COLO829 (cell line): ENCODE measurements at regions not wholly inside any gene's neighbourhood (a gene's known extent, or its start where the extent isn't known, plus 50 kb on each side); places are given as distances from the start of the nearest gene placed in this dataset.

Experiments used
- DNase-seq: peaks from one replicate; pipeline ENCODE4 v3.0.0; 2012; ENCODE audit warnings: low spot score

DNA sequence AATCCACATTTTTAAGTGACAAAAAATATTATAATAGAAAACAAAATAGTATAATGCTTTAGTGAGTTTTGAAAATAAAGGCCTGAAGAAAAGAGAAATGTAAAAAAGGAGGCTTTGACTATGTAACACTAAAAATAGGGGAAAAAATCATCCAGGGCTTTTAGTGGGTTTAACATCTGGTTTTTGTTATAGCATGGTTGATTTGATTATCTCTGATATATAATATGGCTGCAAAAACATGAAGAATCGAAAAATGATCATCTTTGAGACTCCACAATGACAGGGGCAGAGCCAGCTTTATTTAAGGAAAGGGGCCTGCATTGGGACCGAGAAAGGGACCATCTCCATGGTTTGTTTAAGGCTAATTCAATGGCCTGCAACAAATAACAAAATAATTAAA lies 393.8 kb downstream of the PLK2 start:
- DNase-seq, result no peak

DNA sequence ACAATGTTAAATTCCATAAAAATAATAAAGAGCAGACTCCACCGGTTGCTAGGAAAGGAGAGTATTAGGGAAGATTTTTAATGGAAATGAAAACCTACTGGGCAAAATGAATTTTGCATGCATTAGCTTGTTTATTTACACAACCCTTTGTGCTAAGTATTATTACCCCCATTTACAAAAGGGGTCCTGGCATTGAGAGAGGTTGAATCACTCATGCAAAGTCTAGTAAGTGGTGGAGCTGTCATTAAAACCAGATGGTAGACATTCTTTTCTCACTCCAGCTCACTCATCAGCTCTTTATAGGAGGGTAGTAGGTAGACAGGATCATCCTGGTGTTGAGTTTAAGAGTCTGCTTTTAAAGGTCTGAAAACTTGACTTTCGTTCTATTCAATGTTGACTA lies 395.1 kb downstream of the PLK2 start:
- DNase-seq, result no peak

DNA sequence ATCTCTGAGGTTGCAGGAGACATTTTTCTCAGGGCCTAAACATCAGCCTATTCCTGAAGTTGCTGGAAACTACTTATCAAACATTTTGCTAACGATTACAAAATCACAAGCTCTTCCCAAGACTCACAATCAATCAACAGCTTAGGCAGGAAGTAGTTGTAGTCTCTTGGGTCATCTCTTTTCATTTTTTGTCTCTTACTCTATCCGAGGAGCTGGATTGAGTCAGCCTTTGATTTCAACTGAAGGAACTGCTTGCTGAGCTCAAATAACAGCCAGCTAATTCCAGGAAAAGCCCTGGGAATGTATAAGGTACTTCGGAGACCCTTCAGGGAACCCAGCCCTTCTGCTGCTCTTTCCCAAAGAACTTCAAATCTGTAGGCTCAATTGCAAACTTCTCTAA lies 398.9 kb downstream of the PLK2 start:
- no peak for DNase-seq

DNA sequence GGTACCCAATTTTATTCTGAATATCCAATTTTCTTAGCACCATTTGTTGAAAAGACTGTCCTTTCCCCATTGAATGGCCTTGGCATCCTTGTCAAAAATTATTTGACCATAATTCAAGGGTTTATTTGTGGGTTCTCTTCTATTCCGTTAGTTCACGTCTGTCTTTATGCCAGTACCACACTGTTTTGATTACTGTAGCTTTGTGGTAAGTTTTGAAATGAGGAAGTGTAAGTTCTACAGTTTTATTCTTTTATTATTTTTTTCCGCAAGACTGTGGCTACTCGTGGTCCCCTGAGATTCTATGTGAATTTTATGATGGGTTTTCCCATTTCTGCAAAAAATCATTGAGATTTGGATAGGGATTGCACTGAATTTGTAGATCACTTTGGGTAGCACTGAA lies 402.6 kb downstream of the PLK2 start:
- no peak for DNase-seq

DNA sequence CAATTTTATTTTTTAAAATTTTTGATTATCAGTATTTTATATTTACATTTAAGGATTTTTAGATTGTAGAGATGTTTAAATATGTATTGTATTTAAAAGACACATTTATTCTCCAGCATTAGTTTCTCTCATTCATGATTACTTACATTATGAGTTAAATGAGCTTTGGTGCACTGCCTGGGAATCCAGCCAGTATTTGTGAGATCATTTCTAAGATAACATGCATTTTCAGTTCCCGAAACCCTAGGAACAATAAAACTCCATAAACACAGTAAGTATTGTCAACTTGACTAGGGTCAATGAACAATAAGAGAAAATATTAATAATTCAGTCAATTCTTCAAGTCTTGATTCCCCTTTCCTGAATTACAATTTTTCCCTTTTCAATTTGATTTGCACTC lies 403.3 kb downstream of the PLK2 start:
- no peak for DNase-seq

DNA sequence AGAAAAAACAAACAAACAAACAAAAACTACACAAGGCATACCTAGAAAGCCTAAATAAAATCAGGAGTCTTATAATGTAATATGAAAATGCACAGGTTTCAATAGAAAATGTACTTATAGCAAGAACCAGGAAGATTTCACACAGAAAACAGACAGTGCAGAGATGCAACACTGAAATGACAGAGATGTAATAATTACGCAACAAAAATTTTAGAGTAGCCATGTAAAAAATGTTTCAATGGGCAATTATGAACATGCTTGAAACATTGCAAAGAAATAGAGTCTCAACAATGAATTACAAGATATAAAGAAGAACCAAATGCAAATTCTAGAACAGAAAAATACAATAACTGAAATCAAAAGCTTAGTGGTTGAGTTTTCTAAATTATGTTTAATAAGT lies 405.9 kb downstream of the PLK2 start:
- no peak for DNase-seq

DNA sequence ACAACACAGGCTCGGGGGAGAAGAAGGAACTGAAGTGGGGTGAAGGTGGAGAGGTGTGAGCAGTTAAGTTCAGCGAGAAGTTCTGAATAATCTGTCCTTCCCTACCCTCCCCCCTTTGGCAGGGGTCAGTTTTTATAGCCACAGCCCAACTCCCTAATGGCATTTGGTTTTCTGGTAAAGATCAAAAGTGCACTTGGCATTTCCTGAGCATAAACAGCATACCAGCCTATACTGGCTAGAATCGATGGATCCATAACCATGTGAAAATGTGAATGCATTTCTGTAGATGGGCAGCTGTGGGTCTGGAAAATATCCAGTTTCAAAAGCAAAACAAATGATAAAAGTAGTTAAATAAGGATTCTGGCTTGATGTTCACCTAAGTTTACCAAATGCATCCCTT lies 410.9 kb downstream of the PLK2 start:
- DNase-seq, result no peak

DNA sequence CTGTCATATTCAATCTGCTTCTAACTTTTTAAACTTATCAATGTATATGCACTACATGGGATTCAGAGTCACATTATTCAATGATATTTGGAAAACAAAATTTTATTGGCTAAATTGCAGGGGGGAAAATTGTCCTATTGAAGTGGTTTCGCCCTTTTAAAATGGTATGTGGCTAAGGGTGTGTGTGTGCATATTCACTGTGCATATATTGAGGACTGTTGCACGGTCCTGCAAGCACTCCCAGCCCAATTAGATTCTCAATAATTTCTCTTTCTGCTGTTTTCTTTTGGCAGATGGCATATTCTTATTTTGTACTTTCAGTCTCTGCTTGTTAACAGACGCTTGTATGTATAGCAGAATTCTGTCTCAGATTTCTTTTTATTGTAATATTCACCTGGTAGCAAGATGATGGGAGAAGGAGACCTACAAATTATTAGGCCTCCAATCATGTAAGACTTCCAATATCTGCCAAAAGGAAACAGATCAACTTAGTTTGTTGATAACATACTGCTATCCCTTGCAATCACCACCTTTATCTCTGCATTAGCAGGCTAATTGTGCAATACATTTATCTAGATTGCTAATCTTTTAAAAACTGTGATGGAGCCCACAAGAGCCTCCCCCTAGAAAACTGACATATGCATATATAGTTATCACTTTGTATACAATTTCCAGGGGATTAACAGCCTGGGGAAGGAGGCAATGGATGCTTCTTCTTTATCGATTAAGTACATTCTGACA lies 411.5 kb downstream of the PLK2 start:
- no peak for DNase-seq

DNA sequence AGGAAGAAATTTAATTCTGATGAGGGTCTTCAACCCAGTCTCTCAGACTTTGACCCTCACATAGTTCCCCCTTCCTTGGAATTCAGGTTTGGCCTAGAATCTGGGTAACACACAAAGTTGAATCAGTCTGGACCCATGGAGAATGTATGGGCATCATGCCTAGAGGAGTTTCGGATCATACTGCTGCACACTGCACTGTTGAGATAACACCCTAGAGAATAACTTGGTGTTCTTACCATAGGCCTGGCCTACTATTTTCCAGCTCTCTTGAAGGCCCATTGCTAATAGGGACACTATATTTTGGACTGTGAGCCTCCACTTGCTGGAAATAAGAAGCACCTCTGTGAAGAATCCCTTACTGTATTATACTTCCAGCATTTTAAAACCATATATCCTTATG lies 413.5 kb downstream of the PLK2 start:
- no peak for DNase-seq

DNA sequence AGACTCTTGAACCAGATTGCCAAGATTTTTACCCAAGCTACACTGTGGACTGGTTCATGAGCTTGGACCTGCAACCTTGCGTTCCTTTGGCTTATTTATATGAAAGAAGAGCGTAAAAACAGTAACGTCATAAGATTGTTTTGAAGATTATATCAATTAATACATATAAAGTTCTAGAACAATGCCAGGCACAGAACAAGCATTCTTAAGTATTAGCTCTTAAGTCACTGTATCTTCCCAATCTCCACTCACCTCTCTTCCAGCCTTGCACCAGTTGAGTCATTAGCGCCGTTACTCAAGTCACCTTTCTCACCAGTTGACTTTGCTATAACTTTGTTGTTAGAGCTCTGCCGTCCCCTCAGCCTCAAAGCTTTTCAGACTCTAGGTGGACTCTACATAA lies 415.7 kb downstream of the PLK2 start:
- no peak for DNase-seq

DNA sequence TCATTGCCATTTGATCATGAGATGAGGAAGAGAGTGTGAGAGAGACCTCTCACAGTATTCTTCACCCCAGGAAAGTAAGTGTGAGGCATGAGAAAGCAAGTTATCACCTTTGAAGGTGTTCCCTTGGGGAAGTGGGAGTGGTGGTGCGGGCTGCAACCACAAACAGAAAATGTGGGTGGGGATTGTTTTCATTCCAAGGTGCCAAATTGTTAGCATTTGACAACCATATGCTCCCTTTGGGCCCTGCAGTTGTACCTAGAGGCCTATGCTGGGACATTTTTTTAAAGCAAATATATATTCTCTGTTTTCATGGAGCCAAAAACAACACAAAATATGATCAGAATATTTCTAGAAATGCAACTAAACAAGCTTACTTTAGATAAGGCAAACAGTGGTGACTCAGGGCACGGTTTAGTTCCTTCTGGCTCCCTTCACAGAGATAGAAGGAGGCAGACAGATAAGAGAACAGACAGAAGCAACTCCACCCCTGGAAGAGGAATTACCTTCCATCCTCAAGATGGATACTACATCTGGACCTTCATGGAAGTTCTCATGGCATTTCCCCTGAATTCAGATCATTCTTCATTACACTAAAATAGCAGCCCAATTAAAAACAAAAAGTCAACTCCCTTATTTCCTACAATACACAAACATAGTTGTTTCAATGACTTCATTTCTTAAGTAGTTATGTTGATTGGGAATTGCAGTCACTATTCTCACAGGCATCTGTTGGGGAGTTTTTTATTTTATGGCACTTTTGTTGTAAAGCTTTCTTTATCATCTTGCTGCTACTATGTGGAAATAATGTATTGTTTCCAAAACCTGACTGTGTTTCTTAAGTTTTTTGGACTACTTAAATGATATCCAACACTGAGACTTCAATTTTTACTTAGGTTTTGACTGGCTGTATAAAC lies 416.6 kb downstream of the PLK2 start:
- no peak for DNase-seq

DNA sequence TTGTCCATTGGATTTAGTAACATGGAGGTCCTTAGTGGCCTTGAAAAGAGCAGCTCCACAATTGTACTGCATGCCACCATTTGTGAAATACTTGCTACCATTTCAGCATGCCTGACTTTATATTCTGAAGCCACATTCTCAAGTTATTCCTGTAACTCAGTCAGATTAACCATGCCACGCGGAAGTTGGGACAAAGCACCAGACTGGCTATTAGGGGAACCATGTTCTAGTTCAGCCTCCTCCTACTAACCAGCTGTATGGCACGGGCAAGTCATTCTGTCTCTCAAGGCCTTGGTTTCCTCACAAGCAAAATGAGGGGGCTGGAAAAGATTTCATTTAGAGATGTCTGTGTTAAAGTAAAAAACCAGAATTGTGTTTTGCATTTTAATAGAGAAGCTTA lies 418.0 kb downstream of the PLK2 start:
- DNase-seq, result no peak

DNA sequence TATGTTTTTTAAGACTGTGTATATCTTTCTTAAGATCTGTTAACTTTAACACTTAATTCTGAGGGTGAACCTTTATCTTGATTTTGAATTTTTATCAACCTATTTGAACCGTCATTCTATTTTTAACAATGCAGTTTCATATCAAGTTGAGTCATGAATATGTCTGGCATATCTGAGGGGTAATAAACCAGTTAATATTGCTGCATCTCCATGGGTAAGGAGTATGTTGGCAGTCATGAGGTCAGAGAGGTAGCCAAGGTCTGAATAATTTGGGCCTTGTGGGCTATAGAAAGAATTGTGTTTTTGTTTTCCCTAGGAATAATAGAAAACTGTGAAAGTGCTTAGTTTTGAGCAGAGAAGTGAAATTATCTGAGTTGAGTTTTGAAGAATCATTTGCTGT lies 419.0 kb downstream of the PLK2 start:
- no peak for DNase-seq

DNA sequence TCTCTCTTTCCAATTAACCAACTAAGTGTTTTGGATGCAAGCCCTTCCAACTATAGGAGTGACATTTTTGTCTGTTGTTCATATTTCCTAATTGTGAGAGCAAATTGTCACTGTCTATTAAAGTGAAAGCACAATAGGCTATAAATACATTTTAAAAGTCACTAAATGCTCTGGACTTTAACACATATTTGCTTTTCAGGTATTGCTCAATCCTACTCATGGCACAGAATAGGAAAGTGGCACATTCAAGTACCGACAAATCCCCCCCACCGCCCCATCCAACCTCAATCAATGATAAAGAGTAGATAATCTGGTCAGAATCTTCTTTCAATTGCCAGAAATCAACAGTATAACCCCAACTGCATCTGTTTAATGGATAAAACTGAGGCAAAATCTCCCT lies 419.8 kb downstream of the PLK2 start:
- DNase-seq, result no peak

DNA sequence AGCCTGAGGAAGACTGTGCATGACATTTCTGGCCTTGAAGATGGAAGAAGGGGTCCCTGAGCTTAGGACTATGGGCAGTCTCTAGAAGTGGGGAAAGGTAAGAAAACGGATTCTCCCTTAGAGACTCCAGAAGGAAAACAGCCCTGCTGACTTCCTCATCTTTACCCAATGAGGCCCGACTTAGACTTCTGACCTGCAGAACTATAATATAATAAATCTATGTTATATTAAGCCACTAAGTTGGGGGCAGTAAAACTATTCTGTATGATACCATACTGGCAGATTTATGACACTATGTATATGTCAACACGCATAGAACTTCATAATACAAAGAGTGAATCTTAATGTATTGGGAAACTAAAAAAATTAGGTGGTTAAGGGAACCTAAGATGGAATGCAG lies 422.0 kb downstream of the PLK2 start:
- no peak for DNase-seq

DNA sequence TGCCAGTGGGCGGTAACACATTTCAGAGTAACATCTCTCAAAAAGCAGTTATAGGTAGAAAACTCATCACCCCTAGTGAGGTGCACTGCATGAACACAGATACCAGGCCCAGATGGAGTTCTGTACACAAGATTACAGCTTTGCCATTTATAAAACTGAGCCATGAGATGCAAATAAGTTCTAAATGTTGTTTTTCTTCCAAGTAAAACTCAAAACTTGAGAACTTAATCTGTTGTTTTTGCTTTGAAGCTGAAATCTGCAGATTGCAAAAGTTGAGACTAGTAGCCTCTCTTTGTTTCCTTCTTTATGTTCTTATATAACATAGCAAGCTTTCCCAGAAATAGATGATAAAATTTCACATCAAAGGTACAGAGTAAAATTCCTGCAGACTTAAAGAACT lies 434.1 kb downstream of the PLK2 start:
- DNase-seq, result no peak

DNA sequence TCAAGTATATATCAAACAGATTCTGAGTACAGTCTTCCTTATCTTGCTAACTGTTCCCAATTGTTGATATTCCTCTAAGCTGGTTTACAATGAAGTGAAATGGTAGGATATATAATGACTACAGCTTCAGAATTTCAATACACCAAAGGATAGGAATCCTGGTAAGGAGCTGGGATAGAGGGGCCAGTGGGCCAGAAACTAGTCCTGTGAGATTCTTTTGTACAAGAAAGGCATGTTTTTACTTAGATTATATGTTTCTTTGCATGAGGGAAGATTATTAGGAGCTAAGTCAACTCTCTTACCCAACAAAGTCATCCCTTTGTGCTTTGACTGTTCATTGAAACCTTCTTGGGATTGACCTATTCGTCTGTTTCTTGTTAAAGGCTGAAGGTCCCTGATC lies 435.7 kb downstream of the PLK2 start:
- DNase-seq, result no peak

DNA sequence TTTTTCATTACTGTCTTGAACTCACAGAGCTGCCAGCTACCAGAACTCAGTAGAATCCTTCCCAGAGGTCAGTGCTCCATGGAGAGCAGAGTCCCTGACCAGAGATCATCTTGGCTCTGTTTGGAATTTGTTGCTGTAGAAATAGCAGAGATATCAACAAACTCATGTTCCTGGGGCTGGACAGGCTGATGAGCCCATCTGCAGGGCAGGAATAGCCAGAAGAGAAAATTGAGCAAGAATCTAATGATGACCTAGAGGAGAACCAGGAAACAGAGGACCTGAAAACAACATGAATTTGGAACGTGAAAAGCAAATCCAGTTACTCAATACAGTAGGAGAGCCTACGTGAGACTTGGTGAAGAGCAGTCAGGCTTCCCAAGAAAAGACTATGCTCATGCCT lies 437.8 kb downstream of the PLK2 start:
- no peak for DNase-seq

DNA sequence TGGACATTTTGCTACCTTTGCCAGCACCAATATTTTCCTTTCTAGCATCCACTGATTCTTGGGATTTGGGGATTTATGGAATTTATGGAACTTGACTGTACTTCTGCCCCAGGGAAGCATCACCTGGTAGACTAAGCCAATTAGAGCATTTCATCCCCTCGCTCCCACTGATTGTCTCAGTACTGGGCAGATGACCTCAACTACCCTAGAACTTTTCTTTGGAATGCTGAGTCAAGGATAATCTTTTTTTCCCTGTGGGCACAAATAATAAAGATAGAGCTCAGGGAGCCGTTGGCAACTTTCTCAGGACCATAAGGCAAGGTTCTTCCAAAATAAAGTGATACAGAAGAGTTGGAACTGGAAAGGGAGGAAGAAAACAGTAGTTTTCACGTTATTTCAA lies 438.4 kb downstream of the PLK2 start:
- DNase-seq, result no peak

DNA sequence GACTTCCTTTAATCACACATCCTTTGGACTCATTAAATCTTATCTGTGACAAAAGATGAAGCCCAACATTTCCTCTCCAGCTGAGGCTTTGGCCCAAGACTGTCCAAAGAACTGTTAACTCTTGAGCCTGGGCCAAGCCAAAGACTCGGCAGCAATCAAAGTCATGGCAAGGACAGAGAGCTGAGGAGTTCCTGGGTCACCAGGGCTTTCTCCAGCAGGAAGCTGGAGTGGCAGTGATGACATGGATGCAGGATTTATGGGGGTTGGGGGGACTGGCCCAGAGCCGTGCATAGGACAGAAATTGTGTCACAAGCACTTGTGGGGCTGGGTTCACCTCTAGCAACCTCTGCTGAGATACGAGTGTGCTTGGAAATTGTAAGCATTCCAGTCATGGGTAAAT lies 440.3 kb downstream of the PLK2 start:
- DNase-seq, result no peak

DNA sequence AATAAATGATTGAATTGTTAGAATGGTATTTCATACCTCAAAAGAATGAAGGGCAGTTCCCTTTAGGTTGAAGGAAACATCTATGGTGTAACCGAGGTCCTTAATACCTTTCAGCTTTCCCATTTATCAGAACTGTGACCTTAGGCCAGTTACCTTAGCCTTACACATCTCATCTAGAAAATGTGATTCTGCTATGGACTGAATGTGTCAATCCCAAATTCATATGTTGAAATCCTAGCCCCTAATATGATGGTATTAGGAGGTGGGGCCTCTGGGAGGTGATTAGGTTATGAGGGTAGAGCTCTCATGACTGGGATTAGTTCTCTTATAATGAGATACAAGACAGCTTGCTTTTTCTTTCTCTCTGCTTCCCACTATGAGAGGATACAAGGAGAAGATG lies 441.9 kb downstream of the PLK2 start:
- no peak for DNase-seq

DNA sequence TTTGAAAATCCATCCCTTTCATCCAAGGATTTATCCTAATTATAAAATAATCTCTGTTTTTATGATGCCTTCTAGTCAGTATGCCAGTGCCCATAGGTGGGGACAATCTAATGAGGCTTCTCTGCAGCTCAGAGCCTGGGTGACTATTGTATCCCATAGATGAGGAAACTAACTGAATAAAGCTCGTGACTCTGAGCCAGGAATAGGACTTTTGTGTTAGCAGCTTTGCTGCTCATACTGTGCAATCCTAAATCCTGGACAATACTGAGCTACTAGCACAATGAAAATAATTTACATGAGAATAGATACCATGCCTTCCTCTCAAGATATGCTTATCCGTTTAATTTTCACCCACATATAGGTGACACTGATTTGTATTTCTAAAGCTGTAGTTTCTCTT lies 443.0 kb downstream of the PLK2 start:
- DNase-seq, result no peak

DNA sequence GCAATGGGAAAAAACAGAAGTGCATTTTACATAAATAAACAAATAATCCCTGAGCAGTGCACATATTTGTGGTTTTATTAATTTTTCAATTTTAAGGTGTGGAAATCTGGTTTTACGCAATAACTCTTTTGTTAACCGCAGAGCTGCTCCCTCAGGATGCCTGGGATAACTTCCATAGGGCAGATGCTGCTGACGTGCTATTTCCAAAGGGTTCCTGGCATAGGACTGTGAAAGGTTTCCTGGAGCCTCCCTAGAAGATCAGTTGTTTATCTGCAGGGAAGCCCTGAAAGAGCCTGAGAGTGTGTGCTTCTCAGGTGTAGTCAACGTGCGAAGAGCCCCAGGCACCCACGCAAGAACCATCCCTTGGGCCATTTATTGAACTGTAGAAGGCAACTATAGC lies 443.5 kb downstream of the PLK2 start:
- no peak for DNase-seq

DNA sequence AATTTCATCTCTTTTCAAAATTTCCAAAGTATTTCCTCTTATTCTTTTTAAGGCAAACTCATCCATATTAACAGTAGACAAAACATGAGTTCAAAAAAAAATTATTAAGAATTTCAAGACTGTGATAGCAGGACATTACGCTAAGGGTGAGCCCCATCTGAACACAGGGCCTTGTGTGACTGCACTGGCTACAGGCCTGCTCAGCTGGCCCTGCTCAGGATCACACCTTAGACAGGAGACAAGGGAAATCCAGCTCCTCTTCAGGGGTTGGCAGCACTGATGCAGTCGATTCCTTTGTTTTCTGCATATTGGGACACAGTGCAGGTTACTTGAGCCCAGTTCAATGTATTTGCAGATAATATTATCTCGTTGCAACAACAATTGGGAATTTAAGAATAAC lies 444.7 kb downstream of the PLK2 start:
- no peak for DNase-seq
